ENCODE measurements at regions not wholly inside any gene's neighbourhood (a gene's known extent, or its start where the extent isn't known, plus 50 kb on each side); places are given as distances from the start of the nearest gene placed in this dataset.
"Not testable (repeated sequence)": the region's sequence is repeated elsewhere in the genome, so short reads cannot be mapped to it uniquely, and the experiment has no call there.

GRCh38 chr11:127804747-127805400 lies 782.5 kb downstream of the ETS1 start:
- DNase-seq, result no peak

- no peak for DNase-seq
Observed at GRCh38 chr11:127803755-127804154, 783.6 kb downstream of the ETS1 start.

DNA sequence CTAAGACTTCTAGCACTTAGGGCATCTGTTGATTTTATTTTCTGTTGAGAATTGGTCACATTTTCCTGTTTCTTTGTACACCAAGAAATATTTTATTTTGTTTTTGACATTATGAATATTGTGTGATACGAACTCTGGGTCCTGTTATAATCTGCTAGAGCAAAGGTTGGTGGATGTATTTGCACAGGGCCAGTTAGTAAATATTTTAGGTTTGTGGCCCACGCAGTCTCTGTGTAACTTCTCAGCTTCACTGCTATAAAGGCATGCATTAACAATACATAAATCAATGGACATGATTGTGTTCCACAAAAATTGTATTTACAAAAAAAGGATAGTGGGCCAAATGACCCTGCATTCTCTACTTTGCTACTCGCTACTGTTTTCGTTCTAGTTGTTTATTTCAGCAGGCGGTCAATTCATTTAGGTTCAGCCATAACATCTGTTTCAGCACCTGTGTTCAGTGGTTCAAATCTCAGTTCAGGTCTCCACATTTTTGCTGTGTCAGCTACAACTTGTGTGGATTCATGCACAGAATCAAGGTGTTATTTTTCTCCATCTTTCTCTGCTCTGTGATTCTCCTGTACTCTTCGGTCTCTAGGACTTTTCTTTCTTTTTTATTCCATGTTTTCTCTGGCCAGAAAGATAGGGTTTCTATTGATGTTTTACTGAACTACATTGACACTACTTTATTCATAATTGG lies 786.2 kb downstream of the ETS1 start:
- no peak for DNase-seq

DNA sequence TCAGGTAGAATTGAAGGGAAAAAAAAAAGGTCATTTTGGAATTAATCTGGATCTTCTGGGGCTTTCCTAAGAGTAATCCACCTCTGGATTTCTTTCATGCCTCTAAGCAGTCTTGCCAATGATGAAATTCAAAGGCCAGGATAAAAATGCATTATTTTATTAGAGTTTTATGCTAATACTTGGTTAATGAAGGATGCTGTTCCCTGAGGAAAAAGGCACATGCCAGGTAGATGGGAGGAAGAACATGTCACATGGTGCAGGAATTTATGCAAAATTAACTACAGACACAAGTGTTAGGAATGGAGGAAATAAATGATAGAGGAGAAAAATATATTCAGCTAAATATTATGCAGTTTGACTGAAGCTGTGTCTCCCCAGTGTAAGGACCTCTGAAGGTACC lies 792.0 kb downstream of the ETS1 start:
- no peak for DNase-seq

- no peak for DNase-seq
Observed at GRCh38 chr11:127791844-127792243, 791.3 kb upstream of the KIRREL3 start.

DNA sequence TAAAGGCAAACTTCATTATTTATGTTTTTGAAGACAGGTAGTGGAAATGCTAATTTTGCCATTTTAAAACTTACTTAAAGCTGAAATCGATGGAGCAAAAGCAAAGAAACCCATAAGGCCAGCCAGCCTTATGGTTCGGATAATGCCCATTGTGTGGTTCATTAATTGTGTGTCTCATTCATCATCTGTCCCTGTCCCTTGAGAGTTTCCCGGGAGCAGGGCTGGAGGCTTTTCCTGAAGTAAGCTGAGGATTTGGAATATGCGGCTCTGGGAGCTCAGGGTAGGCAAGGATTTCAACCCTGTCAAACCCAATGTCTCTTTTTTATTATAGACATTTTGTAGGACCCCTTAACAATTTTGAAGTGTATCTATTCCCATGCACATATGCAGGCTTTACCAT lies 790.0 kb upstream of the KIRREL3 start:
- no peak for DNase-seq

DNA sequence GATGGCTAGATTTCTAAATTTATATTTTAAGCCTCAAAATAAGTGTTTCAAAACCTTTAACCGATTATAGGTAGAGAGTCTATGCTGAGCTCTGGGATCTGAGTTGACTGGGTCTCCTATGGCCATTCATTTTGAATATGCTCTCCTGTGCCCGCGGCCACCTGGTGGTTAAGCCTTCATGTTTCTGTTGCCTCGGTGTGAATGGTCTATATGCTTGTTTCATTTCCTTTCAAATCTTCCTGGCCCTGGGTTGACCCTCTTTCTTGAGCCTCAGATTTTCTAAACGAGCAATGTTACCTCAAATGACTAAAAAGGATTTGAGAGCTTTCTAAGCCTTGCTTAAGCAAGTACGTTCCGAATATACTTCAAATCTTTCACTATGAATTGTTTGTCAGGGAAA lies 789.4 kb upstream of the KIRREL3 start:
- DNase-seq, result no peak

- DNase-seq, result not testable (repeated sequence)
Observed at GRCh38 chr11:127772938-127773337, 772.4 kb upstream of the KIRREL3 start.

- DNase-seq, result not testable (repeated sequence)
Observed at GRCh38 chr11:127768931-127769330, 768.4 kb upstream of the KIRREL3 start.

DNA sequence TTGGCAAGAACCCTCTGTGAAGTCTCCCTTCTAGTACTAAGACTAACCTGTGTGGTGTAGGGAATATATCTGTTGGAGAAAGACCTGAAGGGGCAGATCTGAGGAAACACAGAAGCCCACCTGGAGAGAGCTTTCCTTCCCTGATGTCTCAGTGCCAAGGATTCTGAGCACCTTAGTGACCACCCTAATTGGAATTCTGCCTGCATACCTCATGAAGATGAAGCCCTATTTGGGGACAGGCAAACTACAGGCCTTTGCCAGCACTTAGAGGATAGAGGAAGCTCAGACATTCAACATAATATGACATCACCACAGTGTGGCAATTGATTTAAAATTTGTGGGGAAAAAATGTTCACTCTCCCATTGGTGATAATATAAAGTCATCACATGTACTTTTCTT lies 766.2 kb upstream of the KIRREL3 start:
- no peak for DNase-seq

DNA sequence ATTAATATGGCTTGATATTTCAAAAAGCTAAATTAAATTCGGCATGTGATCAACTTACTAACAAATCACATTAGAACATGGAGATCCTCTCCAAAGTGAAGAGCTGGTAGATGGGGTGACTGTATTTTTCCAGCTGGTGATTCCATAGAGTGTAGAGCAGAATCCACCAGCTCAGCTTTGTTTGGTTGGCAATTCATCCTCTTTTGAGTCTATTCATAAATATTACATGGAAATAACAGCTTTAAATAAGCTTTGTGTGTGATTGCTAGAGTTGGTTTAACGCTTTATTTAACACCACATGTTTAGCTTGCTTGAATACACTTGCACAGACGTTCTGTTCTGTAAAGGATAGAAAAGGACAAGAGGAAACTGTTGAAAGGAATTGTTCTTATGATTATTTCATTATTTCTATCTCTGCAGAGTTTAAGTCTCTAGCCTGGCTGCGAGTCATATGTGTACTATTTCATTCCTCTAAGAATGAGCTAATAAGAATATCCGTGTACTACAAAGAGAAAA lies 738.3 kb upstream of the KIRREL3 start:
- no peak for DNase-seq

- no peak for DNase-seq
Observed at GRCh38 chr11:127737499-127737898, 736.9 kb upstream of the KIRREL3 start.

DNA sequence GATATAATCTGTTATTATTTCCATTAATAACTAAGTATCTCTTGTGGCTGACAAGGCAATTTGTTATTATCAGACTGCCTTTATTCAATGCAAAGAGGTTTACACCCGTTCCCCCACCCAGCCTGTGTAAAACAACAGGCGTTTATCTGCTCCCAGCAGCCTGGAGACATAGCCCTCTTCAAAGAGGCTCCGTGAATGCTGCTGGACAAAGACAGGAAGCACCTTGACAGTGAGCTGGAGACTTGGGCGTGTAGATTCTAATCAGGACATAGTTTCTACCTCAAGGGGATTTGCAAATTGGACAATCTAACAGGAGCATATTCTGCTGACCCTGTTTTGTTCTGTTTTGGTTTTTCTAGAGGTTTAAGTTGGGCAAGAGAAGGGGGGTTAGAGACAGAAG lies 733.0 kb upstream of the KIRREL3 start:
- no peak for DNase-seq

DNA sequence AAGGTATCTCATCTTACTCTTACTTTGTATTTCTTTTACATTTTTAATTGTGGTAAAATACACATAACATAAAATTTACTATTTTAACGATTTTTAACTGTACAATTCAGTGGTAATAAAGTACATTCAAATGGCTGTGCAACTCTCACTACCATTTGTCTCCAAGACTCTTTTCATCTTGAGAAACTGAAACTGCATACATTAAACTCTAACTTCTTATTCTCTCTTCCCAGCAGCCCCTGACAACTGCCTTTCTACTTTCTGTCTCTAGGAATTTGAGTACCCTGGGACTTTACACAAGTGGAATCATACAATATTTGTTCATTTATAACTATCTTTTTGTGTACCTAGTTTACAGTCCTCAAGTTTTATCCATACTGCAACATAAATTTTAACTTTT lies 725.8 kb upstream of the KIRREL3 start:
- no peak for DNase-seq

DNA sequence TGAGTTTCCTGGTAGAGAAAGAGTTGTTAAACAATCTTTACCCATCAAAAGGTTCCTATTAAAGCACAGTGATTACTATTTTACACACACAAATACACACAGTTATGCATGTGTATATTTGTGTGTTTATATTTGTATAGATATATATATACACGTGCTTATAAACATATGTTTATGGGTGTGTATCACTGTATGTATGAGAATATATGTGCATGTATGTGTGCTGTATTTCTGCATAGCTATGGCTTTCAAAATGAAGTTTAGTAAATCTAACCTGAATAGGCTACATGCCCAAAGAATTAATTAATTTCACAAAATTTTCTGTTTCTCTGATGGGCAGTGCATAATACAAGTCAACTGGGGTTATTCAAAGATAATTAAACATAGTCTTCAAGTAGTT lies 723.1 kb upstream of the KIRREL3 start:
- DNase-seq, result no peak

- no peak for DNase-seq
Observed at GRCh38 chr11:127713226-127713625, 712.7 kb upstream of the KIRREL3 start.

DNA sequence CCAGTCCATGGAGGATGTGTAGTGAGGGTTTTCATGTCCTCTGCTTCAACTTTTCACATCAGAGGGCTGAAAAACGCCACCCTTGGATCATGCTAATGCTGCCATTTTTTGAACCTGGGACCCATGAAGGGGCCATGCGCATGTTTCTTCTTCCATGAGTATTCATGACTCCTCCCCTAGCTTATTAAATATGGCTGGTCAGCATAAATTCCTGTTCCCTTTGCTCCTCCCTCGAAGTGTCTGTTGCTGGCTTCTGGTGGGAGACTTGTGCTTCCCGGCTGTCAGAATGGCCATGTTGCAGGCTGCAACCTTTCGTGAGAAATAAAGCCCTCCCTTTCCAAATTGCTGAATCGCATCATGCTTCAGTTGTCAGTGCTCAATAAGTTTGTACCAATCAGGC lies 711.2 kb upstream of the KIRREL3 start:
- DNase-seq, result no peak

- no peak for DNase-seq
Observed at GRCh38 chr11:127710831-127711230, 710.3 kb upstream of the KIRREL3 start.

- DNase-seq, result no peak
Observed at GRCh38 chr11:127709960-127710359, 709.4 kb upstream of the KIRREL3 start.

DNA sequence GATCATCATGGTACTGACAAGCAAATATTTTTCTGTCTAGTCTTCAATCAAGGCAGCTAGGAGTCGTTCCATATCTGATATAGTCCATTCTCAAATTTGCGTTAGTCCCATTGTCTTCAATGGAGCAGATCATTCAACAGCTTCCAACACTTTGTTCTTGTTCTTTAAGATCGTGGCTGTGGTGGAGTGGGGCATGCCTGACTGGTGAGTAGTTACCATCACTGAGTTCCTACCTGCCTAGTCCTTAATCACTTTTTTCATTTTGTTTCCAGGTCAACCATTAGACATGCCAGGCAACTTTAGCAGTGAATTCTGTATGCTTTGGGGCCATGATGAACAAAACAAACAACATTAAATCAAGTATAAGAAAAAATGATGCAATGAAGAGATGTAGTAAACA lies 693.1 kb upstream of the KIRREL3 start:
- DNase-seq, result no peak

DNA sequence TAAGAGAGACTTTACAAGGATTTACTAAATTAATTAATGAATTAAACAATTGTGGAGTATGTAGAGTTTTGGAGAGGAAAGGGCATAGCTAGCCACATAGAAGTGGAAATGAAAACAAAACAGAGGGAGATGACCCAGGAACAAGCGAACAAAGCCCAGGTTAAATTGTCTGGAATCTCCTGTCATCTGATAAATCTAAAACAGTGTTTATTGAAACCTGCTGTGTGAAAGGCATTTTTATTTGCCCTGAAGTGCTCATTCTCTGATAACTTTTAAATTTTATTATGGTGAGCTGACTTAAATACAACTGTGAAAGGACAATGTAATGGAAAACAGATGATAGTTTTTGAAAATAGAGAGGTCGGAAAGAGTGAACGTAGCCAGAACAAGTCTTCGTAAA lies 682.8 kb upstream of the KIRREL3 start:
- no peak for DNase-seq

- DNase-seq, result no peak
Observed at GRCh38 chr11:127679816-127680545, 679.4 kb upstream of the KIRREL3 start.

GRCh38 chr11:127678631-127679030 lies 678.1 kb upstream of the KIRREL3 start:
- DNase-seq, result no peak

Measured in CD4-positive, alpha-beta T cell treated with Interleukin-4 for 1 hour (primary cell).